ENCODE measurements at regions not wholly inside any gene's neighbourhood (a gene's known extent, or its start where the extent isn't known, plus 50 kb on each side); places are given as distances from the start of the nearest gene placed in this dataset.
A peak's percentile ranks its signal among the peaks of the same experiment; 100 is the strongest.

- H3K4me3 ChIP-seq (ENCODE audit: low read depth, low read length), result no peak overlapping the region
- ChIA-PET CTCF (no interaction called here), POLR2A (no interaction called here)
- TF ChIP-seq CTCF (IDR thresholded peaks at IDR 0.05; ENCODE audit: insufficient read depth, low read length, missing control alignments), result no peak
- no peak for DNase-seq (ENCODE audit: low read depth, low spot score)
Observed at GRCh38 chr1:193566735-193567134, 380.3 kb upstream of the B3GALT2 start.

GRCh38 chr1:193565971-193566577, 379.7 kb upstream of the B3GALT2 start:
- POLR2A ChIA-PET, result no interaction called here
- CTCF ChIA-PET, result no interaction called here
- TF ChIP-seq CTCF (IDR thresholded peaks at IDR 0.05; ENCODE audit: insufficient read depth, low read length, missing control alignments), result no peak

GRCh38 chr1:193562121-193562520, 375.7 kb upstream of the B3GALT2 start:
- ChIA-PET CTCF (interaction anchor here (1.4 kb wide), 1 partner anchor 372 kb away, joined by 4 read pairs; no protein-coding TSS in a partner anchor), POLR2A (no interaction called here)
- DNase-seq (ENCODE audit: low read depth, low spot score), result no peak
- TF ChIP-seq CTCF (IDR thresholded peaks at IDR 0.05; ENCODE audit: insufficient read depth, low read length, missing control alignments), result no peak
- H3K4me3 ChIP-seq (ENCODE audit: low read depth, low read length), result no peak overlapping the region

More at GRCh38 chr1:193565971-193566577, 379.7 kb upstream of the B3GALT2 start:
- no peak overlapping the region for H3K4me3 ChIP-seq (ENCODE audit: low read depth, low read length)
- no peak for DNase-seq (ENCODE audit: low read depth, low spot score)

- DNase-seq (ENCODE audit: low read depth, low spot score), result peak; percentile 24
- POLR2A ChIA-PET, result no interaction called here
- CTCF ChIA-PET, result no interaction called here
- TF ChIP-seq CTCF (IDR thresholded peaks at IDR 0.05; ENCODE audit: insufficient read depth, low read length, missing control alignments), result no peak
- no peak overlapping the region for H3K4me3 ChIP-seq (ENCODE audit: low read depth, low read length)
Observed at GRCh38 chr1:193558491-193559028, 372.1 kb upstream of the B3GALT2 start.

GRCh38 chr1:193555662-193556441, 369.4 kb upstream of the B3GALT2 start:
- H3K4me3 ChIP-seq (ENCODE audit: low read depth, low read length), result no peak overlapping the region
- POLR2A ChIA-PET, result no interaction called here
- no peak for TF ChIP-seq CTCF (IDR thresholded peaks at IDR 0.05; ENCODE audit: insufficient read depth, low read length, missing control alignments)
- no peak for DNase-seq (ENCODE audit: low read depth, low spot score)
- CTCF ChIA-PET, result no interaction called here

GRCh38 chr1:193553564-193553963, 367.2 kb upstream of the B3GALT2 start:
- POLR2A ChIA-PET, result no interaction called here

More at GRCh38 chr1:193553564-193553963, 367.2 kb upstream of the B3GALT2 start:
- H3K4me3 ChIP-seq (ENCODE audit: low read depth, low read length), result no peak overlapping the region
- no peak for TF ChIP-seq CTCF (IDR thresholded peaks at IDR 0.05; ENCODE audit: insufficient read depth, low read length, missing control alignments)
- CTCF ChIA-PET, result no interaction called here
- DNase-seq (ENCODE audit: low read depth, low spot score), result no peak

All from AG04449 (cell line).